Testis (tissue), 2 donors: ENCODE measurements at regions not wholly inside any gene's neighbourhood (a gene's known extent, or its start where the extent isn't known, plus 50 kb on each side); places are given as distances from the start of the nearest gene placed in this dataset.

ENCODE experiments used
- POLR2A ChIP-seq: fragments of 450-650 bp; IDR thresholded peaks from one replicate; pipeline ENCODE4 v1.6.1; 2017; ENCODE audit warnings: antibody characterized with exemption, mild to moderate bottlenecking, moderate library complexity
- TF ChIP-seq, protein P1 (sequence below), 3 experiments: fragments of 450-650 bp in 2 of 3; fragments of 200-600 bp in 1 of 3; sonication (generic) in 1 of 3; IDR thresholded peaks; one replicate each; pipeline ENCODE4 v1.5.1; 2016 to 2019; ENCODE audit warnings: antibody characterized with exemption in 3 of 3, mild to moderate bottlenecking in 2 of 3, moderate library complexity in 1 of 3

GRCh38 chr9:6079386-6079785, 64.0 kb upstream of the RANBP6 start:
- TF ChIP-seq POLR2A, result no peak
- TF ChIP-seq, protein P1, sequence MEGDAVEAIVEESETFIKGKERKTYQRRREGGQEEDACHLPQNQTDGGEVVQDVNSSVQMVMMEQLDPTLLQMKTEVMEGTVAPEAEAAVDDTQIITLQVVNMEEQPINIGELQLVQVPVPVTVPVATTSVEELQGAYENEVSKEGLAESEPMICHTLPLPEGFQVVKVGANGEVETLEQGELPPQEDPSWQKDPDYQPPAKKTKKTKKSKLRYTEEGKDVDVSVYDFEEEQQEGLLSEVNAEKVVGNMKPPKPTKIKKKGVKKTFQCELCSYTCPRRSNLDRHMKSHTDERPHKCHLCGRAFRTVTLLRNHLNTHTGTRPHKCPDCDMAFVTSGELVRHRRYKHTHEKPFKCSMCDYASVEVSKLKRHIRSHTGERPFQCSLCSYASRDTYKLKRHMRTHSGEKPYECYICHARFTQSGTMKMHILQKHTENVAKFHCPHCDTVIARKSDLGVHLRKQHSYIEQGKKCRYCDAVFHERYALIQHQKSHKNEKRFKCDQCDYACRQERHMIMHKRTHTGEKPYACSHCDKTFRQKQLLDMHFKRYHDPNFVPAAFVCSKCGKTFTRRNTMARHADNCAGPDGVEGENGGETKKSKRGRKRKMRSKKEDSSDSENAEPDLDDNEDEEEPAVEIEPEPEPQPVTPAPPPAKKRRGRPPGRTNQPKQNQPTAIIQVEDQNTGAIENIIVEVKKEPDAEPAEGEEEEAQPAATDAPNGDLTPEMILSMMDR (IDR thresholded peaks at IDR 0.05), result no peak
